ENCODE measurements at regions not wholly inside any gene's neighbourhood (a gene's known extent, or its start where the extent isn't known, plus 50 kb on each side); places are given as distances from the start of the nearest gene placed in this dataset.

GRCh38 chr1:80666073-80666472 lies 1134.7 kb upstream of the ADGRL2 start:
- Mint-ChIP-seq H3K4me3 (no peak overlapping the region), H3K9me3 (peaks cover 6% of the 10 kb centered on the region), H3K27ac (ENCODE audit: unreplicated experiment) (no peak overlapping the region), H3K36me3 (ENCODE audit: low read depth) (peaks cover 3% of the 10 kb centered on the region), H3K4me1 (peaks cover 4% of the 10 kb centered on the region), H3K27me3 (ENCODE audit: low read depth) (no peaks in the 10 kb centered on the region)
- TF ChIP-seq CTCF (conservative IDR thresholded peaks at IDR 0.05) = no peak
- no peak for DNase-seq (ENCODE audit: low read depth, low spot score)

- no peak for TF ChIP-seq CTCF (conservative IDR thresholded peaks at IDR 0.05)
- no peak overlapping the region for H3K27ac Mint-ChIP-seq (ENCODE audit: unreplicated experiment)
- peaks cover 5% of the 10 kb centered on the region for H3K9me3 Mint-ChIP-seq
- H3K27me3 Mint-ChIP-seq (ENCODE audit: low read depth) = no peaks in the 10 kb centered on the region
- H3K36me3 Mint-ChIP-seq (ENCODE audit: low read depth) = peaks cover 8% of the 10 kb centered on the region
- DNase-seq (ENCODE audit: low read depth, low spot score) = no peak
- H3K4me3 Mint-ChIP-seq = no peak overlapping the region
- peaks cover 24% of the 10 kb centered on the region for H3K4me1 Mint-ChIP-seq
Measured at GRCh38 chr1:80659161-80659560, 1141.6 kb upstream of the ADGRL2 start.

- Mint-ChIP-seq H3K27ac (ENCODE audit: unreplicated experiment) (peak overlapping the region; percentile 37), H3K4me1 (peaks cover 24% of the 10 kb centered on the region), H3K36me3 (ENCODE audit: low read depth) (peaks cover 11% of the 10 kb centered on the region), H3K9me3 (peaks cover 11% of the 10 kb centered on the region), H3K27me3 (ENCODE audit: low read depth) (no peaks in the 10 kb centered on the region), H3K4me3 (peak overlapping the region; percentile 55)
- TF ChIP-seq CTCF (conservative IDR thresholded peaks at IDR 0.05) = no peak
- DNase-seq (ENCODE audit: low read depth, low spot score) = no peak
Measured at GRCh38 chr1:80657707-80658106, 1143.0 kb upstream of the ADGRL2 start.

GRCh38 chr1:80657044-80657643 lies 1143.6 kb upstream of the ADGRL2 start:
- Mint-ChIP-seq H3K4me1 (peaks cover 24% of the 10 kb centered on the region), H3K9me3 (peaks cover 11% of the 10 kb centered on the region), H3K4me3 (no peak overlapping the region), H3K27ac (ENCODE audit: unreplicated experiment) (peak overlapping the region; percentile 78), H3K27me3 (ENCODE audit: low read depth) (no peaks in the 10 kb centered on the region), H3K36me3 (ENCODE audit: low read depth) (peaks cover 9% of the 10 kb centered on the region)
- no peak for TF ChIP-seq CTCF (conservative IDR thresholded peaks at IDR 0.05)
- DNase-seq (ENCODE audit: low read depth, low spot score) = no peak

GRCh38 chr1:80656641-80657040 lies 1144.1 kb upstream of the ADGRL2 start:
- Mint-ChIP-seq H3K4me1 (peaks cover 24% of the 10 kb centered on the region), H3K9me3 (peaks cover 10% of the 10 kb centered on the region), H3K36me3 (ENCODE audit: low read depth) (peaks cover 8% of the 10 kb centered on the region), H3K27ac (ENCODE audit: unreplicated experiment) (no peak overlapping the region), H3K4me3 (no peak overlapping the region), H3K27me3 (ENCODE audit: low read depth) (no peaks in the 10 kb centered on the region)
- no peak for TF ChIP-seq CTCF (conservative IDR thresholded peaks at IDR 0.05)
- no peak for DNase-seq (ENCODE audit: low read depth, low spot score)
